ENCODE measurements at regions not wholly inside any gene's neighbourhood (a gene's known extent, or its start where the extent isn't known, plus 50 kb on each side); places are given as distances from the start of the nearest gene placed in this dataset.

DNA sequence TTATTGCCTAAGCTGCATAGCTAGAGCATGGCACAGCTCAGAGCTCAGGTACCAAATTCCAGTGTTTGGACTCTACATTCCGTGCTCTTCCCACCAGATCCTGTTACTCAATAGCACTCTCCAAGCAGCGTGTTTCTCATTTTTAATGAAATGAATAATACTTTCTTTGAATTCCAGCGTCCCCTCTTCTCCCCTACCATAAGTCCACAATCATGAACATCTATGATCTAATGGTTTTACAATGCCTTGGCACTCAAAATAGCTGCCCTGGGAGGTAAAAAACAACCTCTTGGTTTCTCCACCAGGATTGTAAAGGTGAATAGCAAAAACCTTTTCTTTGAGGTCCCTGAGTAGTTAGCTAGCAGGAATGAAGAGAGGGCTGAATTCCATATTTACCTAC lies 480.0 kb upstream of the PKN2 start:
- no peak for TF ChIP-seq POLR2A (IDR thresholded peaks at IDR 0.05)
- TF ChIP-seq, protein P1, sequence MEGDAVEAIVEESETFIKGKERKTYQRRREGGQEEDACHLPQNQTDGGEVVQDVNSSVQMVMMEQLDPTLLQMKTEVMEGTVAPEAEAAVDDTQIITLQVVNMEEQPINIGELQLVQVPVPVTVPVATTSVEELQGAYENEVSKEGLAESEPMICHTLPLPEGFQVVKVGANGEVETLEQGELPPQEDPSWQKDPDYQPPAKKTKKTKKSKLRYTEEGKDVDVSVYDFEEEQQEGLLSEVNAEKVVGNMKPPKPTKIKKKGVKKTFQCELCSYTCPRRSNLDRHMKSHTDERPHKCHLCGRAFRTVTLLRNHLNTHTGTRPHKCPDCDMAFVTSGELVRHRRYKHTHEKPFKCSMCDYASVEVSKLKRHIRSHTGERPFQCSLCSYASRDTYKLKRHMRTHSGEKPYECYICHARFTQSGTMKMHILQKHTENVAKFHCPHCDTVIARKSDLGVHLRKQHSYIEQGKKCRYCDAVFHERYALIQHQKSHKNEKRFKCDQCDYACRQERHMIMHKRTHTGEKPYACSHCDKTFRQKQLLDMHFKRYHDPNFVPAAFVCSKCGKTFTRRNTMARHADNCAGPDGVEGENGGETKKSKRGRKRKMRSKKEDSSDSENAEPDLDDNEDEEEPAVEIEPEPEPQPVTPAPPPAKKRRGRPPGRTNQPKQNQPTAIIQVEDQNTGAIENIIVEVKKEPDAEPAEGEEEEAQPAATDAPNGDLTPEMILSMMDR (IDR thresholded peaks at IDR 0.05): no peak
